ENCODE measurements at regions not wholly inside any gene's neighbourhood (a gene's known extent, or its start where the extent isn't known, plus 50 kb on each side); places are given as distances from the start of the nearest gene placed in this dataset.

- TF ChIP-seq EP300 (IDR thresholded peaks at IDR 0.05) (no peak), CTCF (IDR thresholded peaks at IDR 0.05) (no peak), POLR2A (IDR thresholded peaks at IDR 0.05) (no peak), POLR2AphosphoS5 (IDR thresholded peaks at IDR 0.05) (no peak)
These were observed 451.5 kb downstream of the PCDH11X start for GRCh38 chrX:92230628-92231027.
